NCI-H2029 treated with DMSO at 0.1 percent for 48 hours (cell line): ENCODE measurements at regions not wholly inside any gene's neighbourhood (a gene's known extent, or its start where the extent isn't known, plus 50 kb on each side); places are given as distances from the start of the nearest gene placed in this dataset.
"Not testable (repeated sequence)": the region's sequence is repeated elsewhere in the genome, so short reads cannot be mapped to it uniquely, and the experiment has no call there.

Experiments used
- DNase-seq: peaks from one replicate; lab custom pipeline; 2025; lab: John Stamatoyannopoulos, UW

DNA sequence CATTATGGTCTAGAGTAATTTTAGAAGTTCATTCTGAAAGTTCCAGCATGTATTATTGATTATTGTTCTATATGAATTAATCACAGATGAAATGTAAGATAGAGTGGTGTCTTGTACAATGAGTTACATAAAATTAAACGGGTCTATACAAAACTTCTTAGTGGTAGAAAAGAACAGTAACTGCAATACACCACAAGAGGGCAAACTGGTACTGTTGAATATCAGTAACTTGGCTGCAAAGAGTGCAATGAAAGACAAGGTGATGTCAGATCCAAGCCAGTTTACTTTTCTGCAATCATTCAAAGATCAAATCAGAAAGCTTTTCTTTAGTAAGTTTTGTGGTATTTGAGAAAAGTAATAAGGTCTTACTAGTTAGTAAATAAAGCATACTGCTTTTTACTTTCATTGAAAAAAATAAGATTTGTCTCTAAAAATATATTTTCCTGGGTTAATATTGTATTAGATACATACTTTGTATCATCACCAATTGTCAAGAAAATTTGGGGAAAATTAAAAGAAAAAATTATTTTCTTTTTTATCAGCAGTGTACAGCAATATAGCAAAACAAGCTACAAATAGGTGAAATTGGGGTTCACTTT lies 66.4 kb upstream of the BTG3 start:
- peak; percentile 74 for DNase-seq

DNA sequence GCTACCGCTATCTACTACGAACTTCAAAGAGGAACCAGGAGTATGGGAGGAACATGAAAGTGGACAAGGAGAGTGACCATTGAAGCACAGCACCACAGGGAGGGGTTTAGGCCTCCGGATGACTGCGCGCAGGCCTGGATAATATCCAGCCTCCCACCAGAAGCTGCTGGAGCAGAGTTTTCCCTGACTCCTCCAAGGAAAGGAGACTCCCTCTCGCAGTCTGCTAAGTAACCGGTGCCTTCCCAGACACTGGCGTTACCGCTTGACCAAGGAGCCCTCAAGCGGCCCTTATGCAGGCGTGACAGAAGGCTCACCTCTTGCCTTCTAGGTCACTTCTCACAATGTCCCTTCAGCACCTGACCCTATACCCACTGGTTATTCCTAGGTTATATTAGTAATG lies 64.2 kb upstream of the BTG3 start:
- DNase-seq: not testable (repeated sequence)

DNA sequence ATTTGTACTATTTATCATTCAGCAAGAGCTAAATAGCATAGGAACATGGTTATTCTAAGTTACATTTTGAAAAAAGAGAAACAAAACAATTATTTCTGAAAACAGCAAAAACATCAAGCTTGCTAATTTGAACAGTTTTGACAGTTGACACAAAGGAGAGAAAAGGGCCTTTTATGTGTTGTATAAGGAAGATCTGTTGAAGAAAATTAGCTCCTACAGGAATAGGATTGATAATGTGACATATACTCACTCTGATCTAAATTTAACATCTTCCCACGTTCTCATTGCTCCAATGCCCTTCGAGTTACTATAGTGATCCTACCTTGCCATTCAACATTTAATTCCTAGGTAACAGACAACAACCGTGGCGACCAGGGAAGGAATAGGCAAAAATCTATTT lies 61.4 kb upstream of the BTG3 start:
- DNase-seq: no peak

DNA sequence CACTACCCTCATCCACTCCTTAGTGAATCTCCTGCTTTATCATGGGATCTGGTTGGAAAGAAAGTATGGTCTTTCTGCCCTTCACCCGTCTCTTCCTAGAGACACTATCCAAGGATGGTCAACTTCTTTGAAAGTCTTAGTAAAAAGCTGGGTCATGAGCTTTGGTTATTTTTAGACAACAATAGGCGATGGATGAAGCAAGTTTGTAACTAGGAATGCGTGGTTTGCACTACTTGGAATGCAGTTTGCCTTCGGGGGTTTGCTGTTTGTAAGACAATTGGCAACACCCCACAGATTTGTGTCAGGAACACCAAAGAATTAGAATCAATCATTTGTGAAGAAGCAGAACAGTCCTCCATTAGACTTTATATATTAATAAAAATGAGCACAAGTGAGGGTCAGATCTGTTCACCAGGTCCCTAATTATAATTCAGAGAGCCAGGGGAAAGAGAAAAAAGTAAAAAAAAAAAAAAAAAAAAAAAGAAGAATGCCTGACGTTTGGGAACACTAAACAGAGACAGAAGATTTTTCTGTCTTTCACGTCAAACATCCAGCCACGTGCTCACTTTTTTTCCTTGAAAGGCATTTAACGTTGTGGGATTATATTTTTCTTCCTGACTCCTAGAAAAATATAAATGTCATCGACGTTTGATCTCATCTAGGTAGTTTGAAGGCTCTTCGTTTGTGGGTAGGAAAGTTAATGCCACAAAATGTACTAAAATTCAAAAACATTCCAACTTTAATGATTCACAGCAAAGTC lies 60.7 kb upstream of the BTG3 start:
- DNase-seq: no peak

DNA sequence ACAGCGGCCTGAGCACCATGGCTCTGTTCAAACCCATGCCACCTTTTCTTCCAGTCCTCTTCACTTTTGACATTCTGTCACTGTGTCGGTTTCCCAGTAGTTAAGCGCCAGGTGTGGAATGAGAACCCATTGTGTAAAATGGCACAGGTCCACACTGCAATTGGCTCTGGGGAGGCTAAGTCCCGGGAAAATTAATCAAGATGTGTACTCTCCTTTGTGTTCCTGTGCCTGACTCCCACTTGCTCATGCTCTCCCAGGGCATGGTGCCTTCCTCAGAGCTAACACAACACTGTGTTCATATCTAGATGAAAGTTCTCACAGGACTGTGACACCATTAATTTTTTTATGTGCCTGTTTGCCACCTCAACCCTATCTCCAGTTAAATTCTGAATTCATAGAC lies 59.0 kb upstream of the BTG3 start:
- DNase-seq: no peak

DNA sequence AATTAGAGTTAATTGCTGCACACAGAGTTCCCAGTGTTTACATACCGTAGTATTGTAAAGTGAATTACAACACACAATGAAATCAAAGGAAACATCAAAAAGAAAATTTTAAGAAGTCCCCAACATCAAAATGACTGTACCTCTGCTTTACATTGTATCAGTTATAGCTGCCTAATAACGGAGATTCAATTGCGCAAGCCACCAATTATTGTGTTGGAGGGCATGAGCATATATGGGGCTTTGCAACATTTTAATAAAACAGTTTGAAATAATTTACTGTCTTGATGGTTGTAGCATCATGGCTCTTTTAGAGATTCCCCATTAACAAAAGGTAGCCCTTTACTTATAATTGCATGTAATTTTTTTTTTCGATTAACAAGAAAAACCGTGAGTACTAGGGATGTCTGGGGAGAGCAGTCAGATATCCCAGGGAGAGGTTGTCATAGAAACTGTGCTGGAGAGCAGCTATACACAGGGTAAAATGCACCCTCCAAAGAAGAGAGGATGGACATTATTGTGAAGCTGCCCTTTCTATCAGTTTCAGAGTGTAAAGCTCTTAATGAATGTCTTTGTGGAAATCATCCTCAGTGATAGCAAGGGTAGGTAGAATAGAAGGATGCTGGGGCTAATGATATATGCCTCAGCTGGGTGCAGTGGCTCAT lies 55.9 kb upstream of the BTG3 start:
- DNase-seq: no peak

DNA sequence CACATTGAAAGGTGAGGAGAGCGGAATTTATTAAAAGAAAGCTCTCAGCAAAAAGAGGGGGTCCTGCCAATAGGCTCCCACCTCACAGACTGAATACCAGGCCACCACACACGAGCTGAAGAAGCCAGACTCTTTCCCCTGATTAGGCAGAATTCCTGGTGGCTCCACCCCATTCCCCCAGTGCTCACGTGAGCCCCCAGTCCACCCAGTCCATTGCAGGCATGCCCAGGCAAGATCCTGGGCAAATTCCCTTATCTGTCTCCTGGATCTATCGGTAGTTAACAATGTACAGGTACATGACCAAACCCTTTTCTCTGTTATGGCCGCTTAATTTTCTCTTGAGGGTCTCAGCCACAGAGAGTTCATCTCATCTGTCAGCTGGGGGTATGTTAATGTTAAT lies 54.6 kb upstream of the BTG3 start:
- no peak for DNase-seq
